ENCODE measurements at regions not wholly inside any gene's neighbourhood (a gene's known extent, or its start where the extent isn't known, plus 50 kb on each side); places are given as distances from the start of the nearest gene placed in this dataset.

- TF ChIP-seq CTCF (conservative IDR thresholded peaks at IDR 0.05; ENCODE audit: low read depth in 2 of 2) (no peak), CREB1 (CRISPR knock-in tag; IDR thresholded peaks at IDR 0.05; ENCODE audit: low read depth) (no peak), EZH2 (IDR thresholded peaks at IDR 0.05; ENCODE audit: low read depth, unreplicated experiment) (no peak), POLR2AphosphoS5 (IDR thresholded peaks at IDR 0.05; ENCODE audit: low read depth) (no peak), STAT1 (IDR thresholded peaks at IDR 0.05; ENCODE audit: unreplicated experiment) (no peak), REST (IDR thresholded peaks at IDR 0.05; ENCODE audit: unreplicated experiment) (no peak), EZH2phosphoT487 (IDR thresholded peaks at IDR 0.05; ENCODE audit: unreplicated experiment) (no peak), ETS1 (IDR thresholded peaks at IDR 0.05) (no peak)
Observed at GRCh38 chr4:96293806-96294205, 453.9 kb downstream of the PDHA2 start.

Measured in GM23338 (cell line).